Neural cell (in vitro differentiated cells): ENCODE measurements at regions not wholly inside any gene's neighbourhood (a gene's known extent, or its start where the extent isn't known, plus 50 kb on each side); places are given as distances from the start of the nearest gene placed in this dataset.

Source experiments
- H2AFZ ChIP-seq: fragments of 200-600, 300-800 bp; sonication (generic), shearing (Covaris generic); 2 replicates; pipeline ENCODE4 v1.6.0; 2014; ENCODE audit warnings: low read depth, mild to moderate bottlenecking, antibody characterized with exemption, low read length, moderate library complexity
- H3F3A ChIP-seq: fragments of 200-600 bp; shearing (Covaris generic); 2 replicates; pipeline ENCODE4 v1.6.1; 2016; ENCODE audit warnings: mild to moderate bottlenecking, moderate library complexity, mixed read lengths, antibody characterized with exemption, low read length; ENCODE audit not compliant: insufficient read depth, poor library complexity, severe bottlenecking
- H3K27ac ChIP-seq: fragments of 200-600, 300-800 bp; sonication (generic), shearing (Covaris generic); 2 replicates; pipeline ENCODE4 v1.5.1; 2014; ENCODE audit warnings: mild to moderate bottlenecking, low read length, moderate library complexity
- H3K27me3 ChIP-seq: fragments of 300-800, 200-600 bp; sonication (generic), shearing (Covaris generic); 2 replicates; pipeline ENCODE4 v1.6.0; 2014; ENCODE audit warnings: mild to moderate bottlenecking, low read depth, low read length, moderate library complexity; ENCODE audit not compliant: insufficient read depth
- H3K36me3 ChIP-seq: fragments of 300-800, 200-600 bp; sonication (generic), shearing (Covaris generic); 2 replicates; pipeline ENCODE4 v1.5.1; 2014; ENCODE audit warnings: mild to moderate bottlenecking, antibody characterized with exemption, low read length, moderate library complexity; ENCODE audit not compliant: insufficient read depth
- H3K4me2 ChIP-seq: fragments of 300-800, 200-600 bp; sonication (generic), shearing (Covaris generic); 2 replicates; pipeline ENCODE4 v1.6.0; 2014; ENCODE audit warnings: mild to moderate bottlenecking, low read length
- H3K4me3 ChIP-seq: fragments of 300-800, 200-600 bp; sonication (generic), shearing (Covaris generic); 2 replicates; pipeline ENCODE4 v1.5.1; 2014; ENCODE audit warnings: mild to moderate bottlenecking, low read length, moderate library complexity
- H3K79me2 ChIP-seq: fragments of 200-600 bp; shearing (Covaris generic); replicated peaks from 2 replicates; pipeline ENCODE4 v1.6.0; 2014; ENCODE audit warnings: mild to moderate bottlenecking, low read length, moderate library complexity; ENCODE audit not compliant: insufficient read depth
- H3K9ac ChIP-seq: fragments of 300-800, 200-600 bp; sonication (generic), shearing (Covaris generic); 2 replicates; pipeline ENCODE4 v1.6.1; 2016; ENCODE audit warnings: mild to moderate bottlenecking, low read length, mixed read lengths
- H3K9me2 ChIP-seq: fragments of 200-600 bp; shearing (Covaris generic); 2 replicates; pipeline ENCODE4 v1.6.1; 2016; ENCODE audit warnings: mild to moderate bottlenecking, low read length, mixed read lengths; ENCODE audit not compliant: insufficient read depth
- H3K9me3 ChIP-seq: fragments of 200-600, 300-800 bp; sonication (generic), shearing (Covaris generic); 2 replicates; pipeline ENCODE4 v1.6.1; 2016; ENCODE audit warnings: mild to moderate bottlenecking, mixed run types, low read length, moderate library complexity, mixed read lengths
- H4K20me1 ChIP-seq: fragments of 200-600 bp; shearing (Covaris generic); 2 replicates; pipeline ENCODE4 v1.6.1; 2016; ENCODE audit warnings: mild to moderate bottlenecking, mixed run types; ENCODE audit not compliant: insufficient read depth
- EP300 ChIP-seq: fragments of 450-650 bp; conservative IDR thresholded peaks from 2 replicates; pipeline ENCODE4 v1.6.1; 2014; ENCODE audit warnings: antibody characterized with exemption, mild to moderate bottlenecking, moderate library complexity; ENCODE audit not compliant: poor library complexity, severe bottlenecking
- EZH2 ChIP-seq: fragments of 200-600, 300-800 bp; shearing (Covaris generic), sonication (generic); IDR thresholded peaks from 2 replicates; pipeline ENCODE4 v1.6.1; 2014; ENCODE audit warnings: antibody characterized with exemption, low read length, borderline replicate concordance, mild to moderate bottlenecking; ENCODE audit not compliant: insufficient read depth, poor library complexity, severe bottlenecking
- MXI1 ChIP-seq: fragments of 450-650 bp; conservative IDR thresholded peaks from 2 replicates; pipeline ENCODE4 v1.6.1; 2014; ENCODE audit warnings: antibody characterized with exemption, mild to moderate bottlenecking; ENCODE audit not compliant: poor library complexity, severe bottlenecking
- POLR2AphosphoS5 ChIP-seq: IDR thresholded peaks from 2 replicates; pipeline ENCODE4 v1.6.1; 2012
- RAD21 ChIP-seq: fragments of 450-650 bp; conservative IDR thresholded peaks from 2 replicates; pipeline ENCODE4 v1.6.1; 2014; ENCODE audit warnings: antibody characterized with exemption, mild to moderate bottlenecking, moderate library complexity
- SMC3 ChIP-seq: fragments of 450-650 bp; conservative IDR thresholded peaks from 2 replicates; pipeline ENCODE4 v1.6.1; 2014; ENCODE audit warnings: antibody characterized with exemption, mild to moderate bottlenecking, moderate library complexity; ENCODE audit not compliant: poor library complexity
- TAF1 ChIP-seq: IDR thresholded peaks from 2 replicates; pipeline ENCODE4 v1.6.1; 2012; ENCODE audit warnings: low read depth
- TF ChIP-seq, protein P1 (sequence below): IDR thresholded peaks from 2 replicates; pipeline ENCODE4 v1.6.1; 2012; ENCODE audit warnings: borderline replicate concordance
- TF ChIP-seq, protein P2 (sequence below): fragments of 450-650 bp; IDR thresholded peaks from 2 replicates; pipeline ENCODE4 v1.5.1; 2014; ENCODE audit warnings: antibody characterized with exemption, mild to moderate bottlenecking, moderate library complexity; ENCODE audit not compliant: poor library complexity, severe bottlenecking

DNA sequence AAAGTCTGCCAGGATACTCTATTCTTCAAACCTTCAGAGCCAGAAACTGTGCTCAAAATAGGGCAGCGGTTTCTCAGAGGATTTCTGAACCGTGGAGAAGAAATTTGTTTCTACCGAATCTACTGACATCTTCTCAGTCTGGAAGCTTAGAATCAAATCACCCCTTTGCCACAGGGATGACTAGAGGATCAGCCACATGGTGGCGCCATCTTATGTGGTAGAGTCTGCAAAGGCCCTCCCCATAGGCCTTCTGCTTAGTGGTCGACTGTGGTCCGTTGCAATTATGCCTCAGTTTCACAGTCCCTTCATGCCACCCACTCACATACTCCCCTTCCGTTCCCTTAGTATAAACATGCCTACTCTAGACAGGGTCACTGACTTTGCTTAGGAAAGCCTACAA, 680.7 kb upstream of the SPANXN1 start:
- Histone ChIP-seq H3K9me3 (no peaks in the 10 kb centered on the region), H3K27me3 (no peaks in the 10 kb centered on the region)

DNA sequence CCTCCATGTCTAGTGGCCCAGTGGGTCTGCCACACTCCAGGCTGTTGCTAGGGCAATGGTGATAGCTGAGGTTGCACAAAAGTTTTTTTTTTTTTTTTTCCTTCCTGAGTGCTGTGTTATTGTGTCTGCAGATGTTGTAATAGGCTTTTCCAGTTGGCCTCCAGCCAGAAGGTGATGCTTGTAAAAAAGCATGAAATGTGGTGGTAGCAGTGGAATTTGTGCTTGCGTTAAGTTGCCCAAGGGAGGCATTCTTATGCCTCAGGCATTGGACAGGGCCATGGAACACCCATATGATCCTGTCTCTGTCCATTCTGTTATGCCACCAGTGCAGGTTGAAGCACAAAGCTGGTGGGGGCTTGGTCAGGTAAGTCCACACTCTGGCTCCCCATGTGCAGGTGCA, 660.5 kb upstream of the SPANXN1 start:
- Histone ChIP-seq H3K4me2 (no peak overlapping the region), H3K27me3 (no peaks in the 10 kb centered on the region), H3K36me3 (no peaks in the 10 kb centered on the region), H2AFZ (no peak overlapping the region), H3K4me3 (no peak overlapping the region), H3K27ac (no peak overlapping the region), H3K79me2 (no peaks in the 10 kb centered on the region), H3K9ac (no peak overlapping the region), H3K9me2 (no peaks in the 10 kb centered on the region), H4K20me1 (no peaks in the 10 kb centered on the region), H3F3A (no peaks in the 10 kb centered on the region), H3K9me3 (no peaks in the 10 kb centered on the region)
- TF ChIP-seq TAF1 (no peak), SMC3 (no peak), MXI1 (no peak), RAD21 (no peak), POLR2AphosphoS5 (no peak), EP300 (no peak), EZH2 (no peak)
- TF ChIP-seq, protein P1, sequence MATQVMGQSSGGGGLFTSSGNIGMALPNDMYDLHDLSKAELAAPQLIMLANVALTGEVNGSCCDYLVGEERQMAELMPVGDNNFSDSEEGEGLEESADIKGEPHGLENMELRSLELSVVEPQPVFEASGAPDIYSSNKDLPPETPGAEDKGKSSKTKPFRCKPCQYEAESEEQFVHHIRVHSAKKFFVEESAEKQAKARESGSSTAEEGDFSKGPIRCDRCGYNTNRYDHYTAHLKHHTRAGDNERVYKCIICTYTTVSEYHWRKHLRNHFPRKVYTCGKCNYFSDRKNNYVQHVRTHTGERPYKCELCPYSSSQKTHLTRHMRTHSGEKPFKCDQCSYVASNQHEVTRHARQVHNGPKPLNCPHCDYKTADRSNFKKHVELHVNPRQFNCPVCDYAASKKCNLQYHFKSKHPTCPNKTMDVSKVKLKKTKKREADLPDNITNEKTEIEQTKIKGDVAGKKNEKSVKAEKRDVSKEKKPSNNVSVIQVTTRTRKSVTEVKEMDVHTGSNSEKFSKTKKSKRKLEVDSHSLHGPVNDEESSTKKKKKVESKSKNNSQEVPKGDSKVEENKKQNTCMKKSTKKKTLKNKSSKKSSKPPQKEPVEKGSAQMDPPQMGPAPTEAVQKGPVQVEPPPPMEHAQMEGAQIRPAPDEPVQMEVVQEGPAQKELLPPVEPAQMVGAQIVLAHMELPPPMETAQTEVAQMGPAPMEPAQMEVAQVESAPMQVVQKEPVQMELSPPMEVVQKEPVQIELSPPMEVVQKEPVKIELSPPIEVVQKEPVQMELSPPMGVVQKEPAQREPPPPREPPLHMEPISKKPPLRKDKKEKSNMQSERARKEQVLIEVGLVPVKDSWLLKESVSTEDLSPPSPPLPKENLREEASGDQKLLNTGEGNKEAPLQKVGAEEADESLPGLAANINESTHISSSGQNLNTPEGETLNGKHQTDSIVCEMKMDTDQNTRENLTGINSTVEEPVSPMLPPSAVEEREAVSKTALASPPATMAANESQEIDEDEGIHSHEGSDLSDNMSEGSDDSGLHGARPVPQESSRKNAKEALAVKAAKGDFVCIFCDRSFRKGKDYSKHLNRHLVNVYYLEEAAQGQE, result no peak
- TF ChIP-seq, protein P2, sequence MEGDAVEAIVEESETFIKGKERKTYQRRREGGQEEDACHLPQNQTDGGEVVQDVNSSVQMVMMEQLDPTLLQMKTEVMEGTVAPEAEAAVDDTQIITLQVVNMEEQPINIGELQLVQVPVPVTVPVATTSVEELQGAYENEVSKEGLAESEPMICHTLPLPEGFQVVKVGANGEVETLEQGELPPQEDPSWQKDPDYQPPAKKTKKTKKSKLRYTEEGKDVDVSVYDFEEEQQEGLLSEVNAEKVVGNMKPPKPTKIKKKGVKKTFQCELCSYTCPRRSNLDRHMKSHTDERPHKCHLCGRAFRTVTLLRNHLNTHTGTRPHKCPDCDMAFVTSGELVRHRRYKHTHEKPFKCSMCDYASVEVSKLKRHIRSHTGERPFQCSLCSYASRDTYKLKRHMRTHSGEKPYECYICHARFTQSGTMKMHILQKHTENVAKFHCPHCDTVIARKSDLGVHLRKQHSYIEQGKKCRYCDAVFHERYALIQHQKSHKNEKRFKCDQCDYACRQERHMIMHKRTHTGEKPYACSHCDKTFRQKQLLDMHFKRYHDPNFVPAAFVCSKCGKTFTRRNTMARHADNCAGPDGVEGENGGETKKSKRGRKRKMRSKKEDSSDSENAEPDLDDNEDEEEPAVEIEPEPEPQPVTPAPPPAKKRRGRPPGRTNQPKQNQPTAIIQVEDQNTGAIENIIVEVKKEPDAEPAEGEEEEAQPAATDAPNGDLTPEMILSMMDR, result no peak

More for the DNA sequence above, 680.7 kb upstream of the SPANXN1 start:
- no peak overlapping the region for H3K27ac ChIP-seq
- no peaks in the 10 kb centered on the region for H4K20me1 ChIP-seq
- no peaks in the 10 kb centered on the region for H3K79me2 ChIP-seq
- no peak for TF ChIP-seq EZH2
- no peak for TF ChIP-seq TAF1
- no peak for TF ChIP-seq POLR2AphosphoS5
- no peak for TF ChIP-seq SMC3
- TF ChIP-seq, protein P2, result no peak
- TF ChIP-seq RAD21, result no peak
- TF ChIP-seq, protein P1, result no peak
- TF ChIP-seq EP300, result no peak
- TF ChIP-seq MXI1, result no peak
- no peak overlapping the region for H3K4me2 ChIP-seq
- no peak overlapping the region for H2AFZ ChIP-seq
- no peaks in the 10 kb centered on the region for H3K36me3 ChIP-seq
- H3K4me3 ChIP-seq, result no peak overlapping the region
- H3K9me2 ChIP-seq, result no peaks in the 10 kb centered on the region
- H3F3A ChIP-seq, result no peaks in the 10 kb centered on the region
- no peak overlapping the region for H3K9ac ChIP-seq
